WTC11 (cell line): ENCODE measurements at regions not wholly inside any gene's neighbourhood (a gene's known extent, or its start where the extent isn't known, plus 50 kb on each side); places are given as distances from the start of the nearest gene placed in this dataset.

Experiments
- ATAC-seq: fragments of 200-7000 bp; cut with Tn5 transposase; 2 replicates; pipeline ENCODE4 v1.10.0; 2021; ENCODE audit warnings: mild to moderate bottlenecking, moderate library complexity
- CTCF ChIA-PET: fragments of 300-600 bp; sonication (Branson Sonifier 250); formaldehyde crosslinking; loops from one replicate; lab custom pipeline; 2021; ENCODE audit warnings: antibody characterized with exemption; lab: Charles Lee
- POLR2A ChIA-PET: fragments of 350-600 bp; sonication (Branson Sonifier 250); formaldehyde crosslinking; loops from one replicate; lab custom pipeline; 2021; ENCODE audit warnings: antibody characterized with exemption; lab: Charles Lee
- DNase-seq: peaks from one replicate; pipeline ENCODE4 v3.0.0; 2021; ENCODE audit warnings: low spot score
- H3K27ac Mint-ChIP-seq: 2 replicates; pipeline ENCODE4 v1.8.0; 2021; ENCODE audit warnings: mixed read lengths
- H3K27me3 Mint-ChIP-seq: 2 replicates; pipeline ENCODE4 v1.8.0; 2021; ENCODE audit warnings: low read depth, mild to moderate bottlenecking, moderate library complexity, mixed read lengths
- H3K36me3 Mint-ChIP-seq: 2 replicates; pipeline ENCODE4 v1.8.0; 2021; ENCODE audit warnings: mixed read lengths
- H3K4me1 Mint-ChIP-seq: 2 replicates; pipeline ENCODE4 v1.8.0; 2022; ENCODE audit warnings: mixed read lengths
- H3K4me3 Mint-ChIP-seq: 2 replicates; pipeline ENCODE4 v1.8.0; 2021; ENCODE audit warnings: mild to moderate bottlenecking, moderate library complexity, mixed read lengths
- H3K9me3 Mint-ChIP-seq: 2 replicates; pipeline ENCODE4 v1.8.0; 2021; ENCODE audit warnings: mixed read lengths
- ATF1 ChIP-seq: sonication (generic); formaldehyde crosslinking; IDR thresholded peaks from 2 replicates; pipeline ENCODE4 v1.8.1; 2023; ENCODE audit warnings: mild to moderate bottlenecking, moderate library complexity, missing genetic modification reagents
- CREB1 ChIP-seq: sonication (generic); formaldehyde crosslinking; IDR thresholded peaks from 2 replicates; pipeline ENCODE4 v1.8.0; 2023; ENCODE audit warnings: mild to moderate bottlenecking, missing genetic modification reagents
- EMX1 ChIP-seq: fragments of 250-450 bp; sonication (Bioruptor Pico); IDR thresholded peaks from 2 replicates; pipeline ENCODE4 v1.8.0; 2021; ENCODE audit warnings: mild to moderate bottlenecking
- ETV6 ChIP-seq: sonication (generic); formaldehyde crosslinking; IDR thresholded peaks from 2 replicates; pipeline ENCODE4 v1.8.1; 2022; ENCODE audit warnings: mild to moderate bottlenecking, missing genetic modification reagents
- FOXJ3 ChIP-seq: sonication (generic); formaldehyde crosslinking; IDR thresholded peaks from 2 replicates; pipeline ENCODE4 v1.9.0; 2021; ENCODE audit warnings: missing genetic modification reagents, mild to moderate bottlenecking, borderline replicate concordance
- IRF2 ChIP-seq: sonication (generic); formaldehyde crosslinking; IDR thresholded peaks from 2 replicates; pipeline ENCODE4 v1.8.0; 2022; ENCODE audit warnings: low read depth, missing genetic modification reagents, borderline replicate concordance
- KAT7 ChIP-seq: sonication (generic); formaldehyde crosslinking; IDR thresholded peaks from 2 replicates; pipeline ENCODE4 v1.8.1; 2023; ENCODE audit warnings: missing genetic modification reagents, mild to moderate bottlenecking, borderline replicate concordance
- NR2C2 ChIP-seq: sonication (generic); formaldehyde crosslinking; IDR thresholded peaks from 2 replicates; pipeline ENCODE4 v1.8.0; 2022; ENCODE audit warnings: mild to moderate bottlenecking, missing genetic modification reagents
- SOX15 ChIP-seq: fragments of 250-450 bp; sonication (Bioruptor Pico); IDR thresholded peaks from 2 replicates; pipeline ENCODE4 v1.9.0; 2021; ENCODE audit warnings: mild to moderate bottlenecking
- USF1 ChIP-seq: sonication (generic); formaldehyde crosslinking; IDR thresholded peaks from 2 replicates; pipeline ENCODE4 v1.8.0; 2022; ENCODE audit warnings: mild to moderate bottlenecking, missing genetic modification reagents
- ZNF232 ChIP-seq: sonication (generic); formaldehyde crosslinking; IDR thresholded peaks from 2 replicates; pipeline ENCODE4 v1.8.0; 2022; ENCODE audit warnings: mild to moderate bottlenecking, missing genetic modification reagents
- ZNF263 ChIP-seq: sonication (generic); formaldehyde crosslinking; IDR thresholded peaks from 2 replicates; pipeline ENCODE4 v1.8.1; 2022; ENCODE audit warnings: low read depth, mild to moderate bottlenecking, moderate library complexity, missing genetic modification reagents
- ZNF317 ChIP-seq: sonication (generic); formaldehyde crosslinking; IDR thresholded peaks from 2 replicates; pipeline ENCODE4 v1.8.1; 2023; ENCODE audit warnings: low read depth, mild to moderate bottlenecking, moderate library complexity, missing genetic modification reagents, borderline replicate concordance
- TF ChIP-seq, protein P1 (sequence below): fragments of 250-450 bp; sonication (Bioruptor Pico); IDR thresholded peaks from 2 replicates; pipeline ENCODE4 v1.9.0; 2021; ENCODE audit warnings: moderate library complexity, mild to moderate bottlenecking, inconsistent platforms, borderline replicate concordance
- TF ChIP-seq, protein P2 (sequence below): sonication (generic); formaldehyde crosslinking; IDR thresholded peaks from 2 replicates; pipeline ENCODE4 v1.8.0; 2022; ENCODE audit warnings: mild to moderate bottlenecking, missing genetic modification reagents
- TF ChIP-seq, protein P3 (sequence below): sonication (generic); formaldehyde crosslinking; IDR thresholded peaks from 2 replicates; pipeline ENCODE4 v1.8.1; 2023; ENCODE audit warnings: mild to moderate bottlenecking, missing genetic modification reagents, borderline replicate concordance
- TF ChIP-seq, protein P4 (sequence below): sonication (generic); formaldehyde crosslinking; IDR thresholded peaks from 2 replicates; pipeline ENCODE4 v1.8.0; 2023; ENCODE audit warnings: missing genetic modification reagents

DNA sequence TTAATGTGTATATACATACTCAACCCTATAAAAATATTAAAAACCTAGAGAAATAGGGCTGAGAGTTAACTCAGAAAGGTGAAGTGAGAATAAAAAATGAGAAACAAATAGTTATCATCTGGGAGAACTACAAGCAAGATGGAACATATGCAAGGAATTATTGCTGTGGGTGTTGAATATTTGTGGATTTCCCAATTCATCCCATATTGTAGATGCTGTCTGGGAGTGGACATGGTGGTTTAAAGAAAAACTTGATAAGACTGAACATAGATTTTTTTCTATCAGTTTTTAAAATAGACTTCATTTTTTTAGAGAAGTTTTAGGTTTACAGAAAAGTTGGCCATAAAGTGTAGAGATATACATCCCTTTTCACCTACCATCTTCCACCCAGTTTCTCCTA lies 263.5 kb downstream of the SPATA31D1 start:
- TF ChIP-seq, protein P1, sequence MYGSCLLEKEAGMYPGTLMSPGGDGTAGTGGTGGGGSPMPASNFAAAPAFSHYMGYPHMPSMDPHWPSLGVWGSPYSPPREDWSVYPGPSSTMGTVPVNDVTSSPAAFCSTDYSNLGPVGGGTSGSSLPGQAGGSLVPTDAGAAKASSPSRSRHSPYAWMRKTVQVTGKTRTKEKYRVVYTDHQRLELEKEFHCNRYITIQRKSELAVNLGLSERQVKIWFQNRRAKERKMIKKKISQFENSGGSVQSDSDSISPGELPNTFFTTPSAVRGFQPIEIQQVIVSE (CRISPR knock-in tag): no peak
- TF ChIP-seq ZNF232 (no peak), EMX1 (CRISPR knock-in tag) (no peak), NR2C2 (CRISPR knock-in tag) (no peak), KAT7 (no peak)
- no peak overlapping the region for H3K4me3 Mint-ChIP-seq
- ATAC-seq (no peak), DNase-seq (no peak)
- CTCF ChIA-PET: no interaction called here
- H3K27ac Mint-ChIP-seq: no peak overlapping the region
- no peaks in the 10 kb centered on the region for H3K27me3 Mint-ChIP-seq
- no peaks in the 10 kb centered on the region for H3K9me3 Mint-ChIP-seq
- H3K4me1 Mint-ChIP-seq: peaks cover 5% of the 10 kb centered on the region
- POLR2A ChIA-PET: no interaction called here
- H3K36me3 Mint-ChIP-seq: no peaks in the 10 kb centered on the region

DNA sequence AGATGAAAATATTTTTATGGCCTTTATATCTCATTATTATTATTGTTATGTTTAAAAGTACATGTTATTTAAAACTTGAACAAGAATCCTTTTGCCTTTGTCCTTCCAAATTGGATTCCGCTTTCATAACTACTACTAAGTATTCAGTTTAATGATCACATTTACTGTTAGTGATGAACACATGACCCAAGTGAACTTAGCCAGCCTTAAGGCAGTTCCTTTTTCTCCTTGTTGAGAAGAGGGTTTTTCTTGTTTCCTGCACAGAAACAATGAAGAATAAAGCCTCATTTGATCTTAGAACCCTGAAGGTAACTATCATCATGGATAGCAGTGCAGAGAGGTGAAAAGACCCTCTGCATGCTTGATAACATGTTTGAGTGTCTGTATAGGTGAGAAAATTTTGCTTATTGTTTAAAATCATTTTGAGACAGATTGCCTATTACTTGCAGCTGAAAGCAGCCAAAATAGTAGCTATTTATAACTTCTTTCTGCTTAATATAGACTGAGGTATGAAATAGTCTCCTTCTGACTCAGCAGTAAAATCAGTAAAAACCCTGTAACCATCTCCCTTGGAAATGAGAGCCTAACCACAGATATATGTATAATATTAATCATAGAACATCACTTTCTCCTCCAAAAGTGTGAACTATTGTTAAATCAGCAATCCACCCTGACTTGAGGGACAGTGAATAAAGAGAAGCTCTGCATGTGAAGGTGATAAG lies 266.2 kb downstream of the SPATA31D1 start:
- CTCF ChIA-PET: no interaction called here
- DNase-seq: no peak
- H3K4me1 Mint-ChIP-seq: peaks cover 5% of the 10 kb centered on the region
- no peak overlapping the region for H3K27ac Mint-ChIP-seq
- H3K36me3 Mint-ChIP-seq: no peaks in the 10 kb centered on the region
- no peaks in the 10 kb centered on the region for H3K9me3 Mint-ChIP-seq
- no peaks in the 10 kb centered on the region for H3K27me3 Mint-ChIP-seq
- POLR2A ChIA-PET: no interaction called here
- no peak for TF ChIP-seq IRF2
- TF ChIP-seq ZNF317 (CRISPR knock-in tag): no peak
- TF ChIP-seq SOX15 (CRISPR knock-in tag): no peak
- no peak for TF ChIP-seq ETV6
- TF ChIP-seq, protein P2, sequence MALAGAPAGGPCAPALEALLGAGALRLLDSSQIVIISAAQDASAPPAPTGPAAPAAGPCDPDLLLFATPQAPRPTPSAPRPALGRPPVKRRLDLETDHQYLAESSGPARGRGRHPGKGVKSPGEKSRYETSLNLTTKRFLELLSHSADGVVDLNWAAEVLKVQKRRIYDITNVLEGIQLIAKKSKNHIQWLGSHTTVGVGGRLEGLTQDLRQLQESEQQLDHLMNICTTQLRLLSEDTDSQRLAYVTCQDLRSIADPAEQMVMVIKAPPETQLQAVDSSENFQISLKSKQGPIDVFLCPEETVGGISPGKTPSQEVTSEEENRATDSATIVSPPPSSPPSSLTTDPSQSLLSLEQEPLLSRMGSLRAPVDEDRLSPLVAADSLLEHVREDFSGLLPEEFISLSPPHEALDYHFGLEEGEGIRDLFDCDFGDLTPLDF (CRISPR knock-in tag): no peak
- no peak for TF ChIP-seq ZNF263 (CRISPR knock-in tag)
- no peak for TF ChIP-seq FOXJ3 (CRISPR knock-in tag)
- no peak for TF ChIP-seq USF1 (CRISPR knock-in tag)
- TF ChIP-seq, protein P3, sequence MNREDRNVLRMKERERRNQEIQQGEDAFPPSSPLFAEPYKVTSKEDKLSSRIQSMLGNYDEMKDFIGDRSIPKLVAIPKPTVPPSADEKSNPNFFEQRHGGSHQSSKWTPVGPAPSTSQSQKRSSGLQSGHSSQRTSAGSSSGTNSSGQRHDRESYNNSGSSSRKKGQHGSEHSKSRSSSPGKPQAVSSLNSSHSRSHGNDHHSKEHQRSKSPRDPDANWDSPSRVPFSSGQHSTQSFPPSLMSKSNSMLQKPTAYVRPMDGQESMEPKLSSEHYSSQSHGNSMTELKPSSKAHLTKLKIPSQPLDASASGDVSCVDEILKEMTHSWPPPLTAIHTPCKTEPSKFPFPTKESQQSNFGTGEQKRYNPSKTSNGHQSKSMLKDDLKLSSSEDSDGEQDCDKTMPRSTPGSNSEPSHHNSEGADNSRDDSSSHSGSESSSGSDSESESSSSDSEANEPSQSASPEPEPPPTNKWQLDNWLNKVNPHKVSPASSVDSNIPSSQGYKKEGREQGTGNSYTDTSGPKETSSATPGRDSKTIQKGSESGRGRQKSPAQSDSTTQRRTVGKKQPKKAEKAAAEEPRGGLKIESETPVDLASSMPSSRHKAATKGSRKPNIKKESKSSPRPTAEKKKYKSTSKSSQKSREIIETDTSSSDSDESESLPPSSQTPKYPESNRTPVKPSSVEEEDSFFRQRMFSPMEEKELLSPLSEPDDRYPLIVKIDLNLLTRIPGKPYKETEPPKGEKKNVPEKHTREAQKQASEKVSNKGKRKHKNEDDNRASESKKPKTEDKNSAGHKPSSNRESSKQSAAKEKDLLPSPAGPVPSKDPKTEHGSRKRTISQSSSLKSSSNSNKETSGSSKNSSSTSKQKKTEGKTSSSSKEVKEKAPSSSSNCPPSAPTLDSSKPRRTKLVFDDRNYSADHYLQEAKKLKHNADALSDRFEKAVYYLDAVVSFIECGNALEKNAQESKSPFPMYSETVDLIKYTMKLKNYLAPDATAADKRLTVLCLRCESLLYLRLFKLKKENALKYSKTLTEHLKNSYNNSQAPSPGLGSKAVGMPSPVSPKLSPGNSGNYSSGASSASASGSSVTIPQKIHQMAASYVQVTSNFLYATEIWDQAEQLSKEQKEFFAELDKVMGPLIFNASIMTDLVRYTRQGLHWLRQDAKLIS (CRISPR knock-in tag): no peak
- TF ChIP-seq CREB1 (CRISPR knock-in tag): no peak
- TF ChIP-seq, protein P4, sequence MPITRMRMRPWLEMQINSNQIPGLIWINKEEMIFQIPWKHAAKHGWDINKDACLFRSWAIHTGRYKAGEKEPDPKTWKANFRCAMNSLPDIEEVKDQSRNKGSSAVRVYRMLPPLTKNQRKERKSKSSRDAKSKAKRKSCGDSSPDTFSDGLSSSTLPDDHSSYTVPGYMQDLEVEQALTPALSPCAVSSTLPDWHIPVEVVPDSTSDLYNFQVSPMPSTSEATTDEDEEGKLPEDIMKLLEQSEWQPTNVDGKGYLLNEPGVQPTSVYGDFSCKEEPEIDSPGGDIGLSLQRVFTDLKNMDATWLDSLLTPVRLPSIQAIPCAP (CRISPR knock-in tag): no peak
- TF ChIP-seq ATF1 (CRISPR knock-in tag): no peak
- TF ChIP-seq, all 79 proteins: peak for 0
- no peak overlapping the region for H3K4me3 Mint-ChIP-seq
- no peak for ATAC-seq
